PC-3 (cell line): ENCODE measurements at regions not wholly inside any gene's neighbourhood (a gene's known extent, or its start where the extent isn't known, plus 50 kb on each side); places are given as distances from the start of the nearest gene placed in this dataset.
"Not testable (repeated sequence)": the region's sequence is repeated elsewhere in the genome, so short reads cannot be mapped to it uniquely, and the experiment has no call there.

Source experiments
- CTCF ChIP-seq: fragments of 300-600 bp; sonication (generic); conservative IDR thresholded peaks from 2 replicates; pipeline ENCODE4 v1.5.1; 2017; ENCODE audit warnings: antibody characterized with exemption, low read depth, mild to moderate bottlenecking, low read length
- EZH2 ChIP-seq: fragments of 300-600 bp; sonication (generic); IDR thresholded peaks from one replicate; pipeline ENCODE4 v1.6.1; 2017; ENCODE audit warnings: antibody characterized with exemption, mild to moderate bottlenecking, low read length; ENCODE audit not compliant: unreplicated experiment

DNA sequence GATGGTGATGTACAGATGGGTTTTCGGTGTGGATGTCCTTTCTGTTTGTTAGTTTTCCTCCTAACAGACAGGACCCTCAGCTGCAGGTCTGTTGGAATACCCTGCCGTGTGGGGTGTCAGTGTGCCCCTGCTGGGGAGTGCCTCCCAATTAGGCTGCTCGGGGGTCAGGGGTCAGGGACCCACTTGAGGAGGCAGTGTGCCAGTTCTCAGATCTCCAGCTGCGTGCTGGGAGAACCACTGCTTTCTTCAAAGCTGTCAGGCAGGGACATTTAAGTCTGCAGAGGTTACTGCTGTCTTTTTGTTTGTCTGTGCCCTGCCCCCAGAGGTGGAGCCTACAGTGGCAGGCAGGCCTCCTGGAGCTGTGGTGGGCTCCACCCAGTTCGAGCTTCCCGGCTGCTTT is 135.2 kb downstream of the ABCC12 start:
- not testable (repeated sequence) for TF ChIP-seq CTCF, EZH2
